Liver (tissue), 7 donors: ENCODE measurements at regions not wholly inside any gene's neighbourhood (a gene's known extent, or its start where the extent isn't known, plus 50 kb on each side); places are given as distances from the start of the nearest gene placed in this dataset.

Experiments
- DNase-seq: peaks from one replicate; pipeline ENCODE4 v3.0.0-alpha.2; 2017; ENCODE audit warnings: low spot score
- H3K27ac ChIP-seq, 2 donors: one replicate each; pipeline ENCODE4 v1.7.0; 2013; ENCODE audit warnings: inconsistent platforms in 2 of 2, low read length in 2 of 2, control low read depth in 1 of 2, low read depth in 1 of 2, mild to moderate bottlenecking in 1 of 2
- H3K27me3 ChIP-seq, 4 donors: one replicate each; pipeline versions ENCODE4 v1.6.1 to v1.7.0; 2013; ENCODE audit warnings: low read length in 3 of 4, inconsistent platforms in 1 of 4, mild to moderate bottlenecking in 1 of 4, moderate library complexity in 1 of 4; ENCODE audit not compliant: control insufficient read depth in 4 of 4, insufficient read depth in 4 of 4
- H3K36me3 ChIP-seq, 4 donors: one replicate each; pipeline versions ENCODE4 v1.6.1 to v1.7.0; 2013; ENCODE audit warnings: low read length in 3 of 4, mild to moderate bottlenecking in 3 of 4, low read depth in 1 of 4, moderate library complexity in 1 of 4; ENCODE audit not compliant: control insufficient read depth in 4 of 4, insufficient read depth in 3 of 4
- H3K4me1 ChIP-seq, 4 donors: one replicate each; pipeline versions ENCODE4 v1.6.1 to v1.7.0; 2013; ENCODE audit warnings: low read length in 3 of 4, mild to moderate bottlenecking in 3 of 4, moderate library complexity in 1 of 4; ENCODE audit not compliant: control insufficient read depth in 4 of 4, insufficient read depth in 4 of 4
- H3K4me3 ChIP-seq, 3 donors: one replicate each; pipeline versions ENCODE4 v1.6.1 to v1.7.0; 2013; ENCODE audit warnings: low read length in 3 of 3, control low read depth in 1 of 3, low read depth in 1 of 3, mild to moderate bottlenecking in 1 of 3
- H3K9ac ChIP-seq, 2 donors: one replicate each; pipeline ENCODE4 v1.7.0; 2013; ENCODE audit warnings: low read length in 2 of 2, mild to moderate bottlenecking in 2 of 2, moderate library complexity in 2 of 2, control low read depth in 1 of 2, low read depth in 1 of 2
- H3K9me3 ChIP-seq, 4 donors: one replicate each; pipeline versions ENCODE4 v1.6.1 to v1.7.0; 2013; ENCODE audit warnings: low read length in 3 of 4; ENCODE audit not compliant: control insufficient read depth in 4 of 4
- EGR1 ChIP-seq, 2 donors: IDR thresholded peaks; 2 replicates each; pipeline ENCODE4 v1.6.1; 2016 to 2018; ENCODE audit warnings: antibody characterized with exemption in 2 of 2, low read depth in 2 of 2
- FOXA1 ChIP-seq: IDR thresholded peaks from 2 replicates; pipeline ENCODE4 v1.6.1; 2016; ENCODE audit warnings: antibody characterized with exemption
- FOXA2 ChIP-seq: IDR thresholded peaks from 2 replicates; pipeline ENCODE4 v1.6.1; 2016; ENCODE audit warnings: antibody characterized with exemption
- GABPA ChIP-seq, 2 donors: IDR thresholded peaks in 1 of 2; conservative IDR thresholded peaks in 1 of 2; 2 replicates each; pipeline ENCODE4 v1.6.1; 2016; ENCODE audit warnings: antibody characterized with exemption in 2 of 2, mild to moderate bottlenecking in 1 of 2, moderate library complexity in 1 of 2
- HNF4G ChIP-seq: IDR thresholded peaks from 2 replicates; pipeline ENCODE4 v1.6.1; 2016; ENCODE audit warnings: antibody characterized with exemption
- NR2F2 ChIP-seq: IDR thresholded peaks from 2 replicates; pipeline ENCODE4 v1.6.1; 2016; ENCODE audit warnings: antibody characterized with exemption
- RAD21 ChIP-seq, 2 donors: IDR thresholded peaks; 2 replicates each; pipeline ENCODE4 v1.6.1; 2016; ENCODE audit warnings: antibody characterized with exemption in 2 of 2, mild to moderate bottlenecking in 2 of 2
- SP1 ChIP-seq: IDR thresholded peaks from 2 replicates; pipeline ENCODE4 v1.6.1; 2018; ENCODE audit warnings: antibody characterized with exemption, mild to moderate bottlenecking
- WGBS: extraction: QIAGEN DNeasy Blood & Tissue Kit; methylation state at CpG from one replicate; pipeline ENCODE4 v1.1.7; 2013; 5-methylcytosine and 5-hydroxymethylcytosine counted together
- donor health status: healthy.
- donor health status: healthy.
- donor health status: healthy.
- donor health status: healthy.

DNA sequence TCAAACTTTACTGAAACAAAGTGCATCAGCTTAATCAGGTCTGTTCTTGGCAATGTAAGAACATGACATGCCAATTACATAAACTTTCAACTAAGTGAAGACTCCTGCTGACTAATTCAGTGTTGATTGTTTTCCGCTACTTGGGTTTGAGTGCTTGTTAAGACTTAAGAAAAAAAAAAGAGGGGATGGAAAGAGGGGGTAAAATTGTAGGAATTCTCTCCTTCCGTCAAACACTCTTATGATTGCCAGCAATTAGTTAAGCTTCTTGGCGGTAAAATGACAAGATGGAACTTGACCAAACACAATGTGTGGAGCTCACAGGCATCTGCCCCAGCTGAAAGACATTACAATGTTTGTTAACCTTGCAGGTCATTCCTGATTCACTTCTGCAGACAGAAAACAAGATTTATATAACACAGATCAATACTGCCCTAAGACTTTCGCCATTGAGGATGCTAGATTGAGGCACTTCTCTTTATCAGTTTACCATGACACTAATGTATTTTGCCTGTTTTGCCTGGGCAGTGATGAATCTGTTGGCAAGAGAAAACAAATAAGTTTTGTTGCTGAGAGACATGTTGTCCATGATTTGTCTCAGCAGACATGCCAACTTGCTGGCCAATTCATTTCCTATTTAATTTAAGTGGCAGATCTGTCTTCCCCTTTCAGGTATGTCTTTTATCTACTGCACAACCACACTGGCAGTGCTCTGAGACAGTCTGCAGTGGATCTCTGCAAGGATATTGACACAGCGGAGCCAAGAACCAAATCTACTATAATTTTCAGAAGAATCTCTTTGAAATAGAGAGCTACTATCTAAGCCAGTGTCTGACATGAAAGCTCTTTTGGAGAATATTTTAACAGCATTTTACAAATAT is 410.0 kb upstream of the KCNH7 start:
- Histone ChIP-seq H3K4me3 (no peak overlapping the region), H3K4me1 (no peaks in the 10 kb centered on the region), H3K36me3 (no peaks in the 10 kb centered on the region), H3K9ac (no peak overlapping the region), H3K27me3 (no peaks in the 10 kb centered on the region), H3K27ac (no peak overlapping the region), H3K9me3 (no peaks in the 10 kb centered on the region)
- WGBS: 71% methylated on average over 5 of the region's 5 CpGs
- no peak for TF ChIP-seq NR2F2
- DNase-seq: no peak

DNA sequence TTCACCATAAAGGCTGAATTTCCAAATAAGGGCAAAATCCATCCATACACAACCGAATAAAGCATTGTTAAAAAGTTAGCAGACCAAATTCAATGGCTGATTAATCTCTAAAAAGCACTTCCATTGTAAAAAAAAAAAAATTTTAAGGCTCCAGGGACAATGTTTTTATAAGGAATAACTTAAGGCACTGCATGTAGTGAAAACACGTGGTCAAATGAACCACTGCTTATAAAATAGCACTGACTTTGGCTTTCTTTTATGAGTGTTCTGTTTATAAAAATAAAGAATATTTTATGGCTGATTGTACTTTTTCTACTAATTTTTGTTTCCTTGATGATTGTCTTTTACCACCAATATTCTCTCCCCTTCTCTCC is 409.3 kb upstream of the KCNH7 start:
- WGBS: 68% methylated on average over 2 of the region's 2 CpGs
- no peak overlapping the region for H3K4me3 ChIP-seq
- H3K36me3 ChIP-seq: no peaks in the 10 kb centered on the region
- no peak for TF ChIP-seq HNF4G
- no peak for DNase-seq
- H3K4me1 ChIP-seq: no peaks in the 10 kb centered on the region
- H3K9me3 ChIP-seq: no peaks in the 10 kb centered on the region
- H3K9ac ChIP-seq: no peak overlapping the region
- H3K27me3 ChIP-seq: no peaks in the 10 kb centered on the region
- H3K27ac ChIP-seq: no peak overlapping the region

DNA sequence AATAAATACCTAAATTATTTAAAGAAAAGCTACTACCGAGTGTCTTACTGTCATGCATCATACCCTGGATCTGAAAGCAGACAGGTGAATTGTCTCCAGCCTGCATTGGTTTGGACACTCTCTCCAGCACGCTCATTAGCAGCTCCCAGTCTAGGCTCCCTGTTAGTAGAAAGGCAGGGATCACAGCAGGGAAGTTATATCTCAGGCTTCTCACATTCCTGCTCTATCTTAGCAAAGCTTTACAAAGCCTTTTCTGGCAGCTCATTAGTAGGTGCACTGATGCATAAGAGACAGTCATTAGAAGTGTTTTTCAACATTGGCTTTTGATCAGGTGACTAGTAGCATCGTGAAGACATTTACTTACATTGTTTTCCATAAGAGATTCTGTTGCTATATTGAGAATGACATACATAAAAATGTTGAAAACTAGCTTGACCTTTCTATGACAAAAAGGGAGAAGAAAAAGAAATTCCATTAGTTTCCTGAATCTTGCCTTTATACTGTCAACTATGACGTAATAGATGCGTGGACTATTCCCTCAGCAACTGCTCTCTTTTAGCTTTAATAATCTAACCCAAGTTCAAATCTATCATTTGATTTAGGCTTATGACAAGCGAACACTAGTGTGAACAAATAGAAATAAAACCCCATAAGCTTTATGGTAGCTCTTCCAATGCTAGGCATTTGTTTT is 408.7 kb upstream of the KCNH7 start:
- TF ChIP-seq NR2F2 (no peak), HNF4G (no peak), FOXA2 (no peak), FOXA1 (no peak), GABPA (IDR thresholded peaks at IDR 0.05 in 1 of 2, conservative IDR thresholded peaks at IDR 0.05 in 1 of 2) (no peak), RAD21 (IDR thresholded peaks at IDR 0.05) (no peak), SP1 (no peak), EGR1 (IDR thresholded peaks at IDR 0.05; ENCODE audit: low read depth in 2 of 2) (no peak)
- H3K4me3 ChIP-seq: no peak overlapping the region
- no peaks in the 10 kb centered on the region for H3K4me1 ChIP-seq
- no peaks in the 10 kb centered on the region for H3K9me3 ChIP-seq
- H3K9ac ChIP-seq: no peak overlapping the region
- H3K27ac ChIP-seq: no peak overlapping the region
- DNase-seq: no peak
- WGBS: 55% methylated on average over 6 of the region's 6 CpGs
- H3K36me3 ChIP-seq: no peaks in the 10 kb centered on the region
- no peaks in the 10 kb centered on the region for H3K27me3 ChIP-seq

DNA sequence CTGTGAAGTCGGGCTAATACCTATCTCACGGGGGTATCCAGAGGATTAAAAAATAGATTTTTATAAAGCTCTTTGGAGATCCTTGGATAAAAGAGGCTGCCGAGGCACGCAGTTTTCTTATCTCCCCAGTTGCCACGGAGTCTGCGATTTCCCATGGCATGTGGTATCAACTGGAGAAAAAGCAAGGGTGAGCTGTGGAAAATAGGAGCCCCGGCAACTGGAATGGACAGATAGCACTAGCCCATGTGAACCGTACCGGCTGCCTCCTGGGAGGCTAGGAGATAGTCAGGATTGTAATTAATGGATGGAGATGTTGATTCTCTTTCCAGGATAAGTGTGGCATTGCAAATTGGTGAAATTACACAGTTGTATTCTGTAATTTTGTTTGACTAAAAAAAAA is 407.6 kb upstream of the KCNH7 start:
- WGBS: 46% methylated on average over 9 of the region's 9 CpGs

More for the DNA sequence above, 407.6 kb upstream of the KCNH7 start:
- H3K27me3 ChIP-seq: no peaks in the 10 kb centered on the region
- H3K27ac ChIP-seq: no peak overlapping the region
- peaks cover 0 to 3% (median 0%) of the 10 kb centered on the region in 4 donors for H3K9me3 ChIP-seq
- H3K36me3 ChIP-seq: no peaks in the 10 kb centered on the region
- no peak overlapping the region for H3K4me3 ChIP-seq
- no peak overlapping the region for H3K9ac ChIP-seq
- DNase-seq: no peak
- TF ChIP-seq EGR1 (IDR thresholded peaks at IDR 0.05; ENCODE audit: low read depth in 2 of 2): no peak
- H3K4me1 ChIP-seq: no peaks in the 10 kb centered on the region
